ENCODE measurements at regions not wholly inside any gene's neighbourhood (a gene's known extent, or its start where the extent isn't known, plus 50 kb on each side); places are given as distances from the start of the nearest gene placed in this dataset.

DNA sequence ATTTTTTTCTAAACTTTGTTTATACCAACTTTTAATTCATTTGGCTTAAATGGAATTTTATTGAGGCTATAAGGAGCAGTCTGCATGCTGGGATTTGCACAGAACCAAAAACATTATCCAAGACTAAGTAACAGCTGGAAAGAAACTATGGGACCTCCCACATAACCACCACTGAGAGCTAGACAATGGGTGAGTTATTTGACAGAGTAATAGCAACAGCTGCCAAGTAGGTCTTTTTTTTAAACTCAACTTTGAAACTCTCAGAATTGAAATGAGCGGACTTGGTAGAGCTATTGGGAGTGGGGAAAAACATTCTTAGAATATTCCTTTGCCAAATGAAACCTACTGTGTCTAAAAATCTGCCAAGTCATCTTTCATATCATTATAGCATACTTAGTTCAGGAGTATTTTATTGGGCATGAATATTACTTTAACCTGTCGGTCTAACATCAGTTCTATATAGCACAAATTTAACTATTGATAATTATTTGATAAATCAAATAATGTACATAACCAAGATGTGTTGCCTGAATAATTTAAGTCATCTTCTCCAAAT, 1428.0 kb downstream of the PCDH7 start:
- Mint-ChIP-seq H3K36me3 (no peaks in the 10 kb centered on the region), H3K27me3 (no peaks in the 10 kb centered on the region), H3K4me3 (no peak overlapping the region), H3K4me1 (no peaks in the 10 kb centered on the region), H3K27ac (no peak overlapping the region), H3K9me3 (no peaks in the 10 kb centered on the region)

- Mint-ChIP-seq H3K9me3 (peaks cover 9% of the 10 kb centered on the region), H3K27ac (no peak overlapping the region), H3K36me3 (no peaks in the 10 kb centered on the region), H3K4me1 (no peaks in the 10 kb centered on the region), H3K4me3 (no peak overlapping the region), H3K27me3 (no peaks in the 10 kb centered on the region)
These were observed 1438.8 kb downstream of the PCDH7 start for GRCh38 chr4:32158961-32159360.

DNA sequence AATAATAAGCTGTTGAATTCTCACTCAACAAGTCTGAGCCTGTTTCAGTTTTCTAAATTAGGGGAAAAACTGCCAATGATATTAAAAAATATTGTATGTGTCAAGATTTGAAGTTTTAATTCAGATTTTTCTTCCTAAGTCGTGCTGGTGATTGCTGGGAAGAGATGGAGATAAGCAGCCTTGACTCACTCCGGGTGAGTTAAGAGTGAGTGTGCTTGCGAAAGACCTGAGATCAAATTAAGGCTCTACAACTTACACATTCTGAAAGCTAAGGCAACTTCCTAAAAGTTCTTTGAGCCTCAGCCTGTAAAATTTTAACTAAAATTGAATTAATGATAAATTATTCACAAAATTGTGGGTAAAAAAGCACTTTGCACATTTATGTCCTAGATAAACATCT, 1441.2 kb downstream of the PCDH7 start:
- H3K27ac Mint-ChIP-seq = no peak overlapping the region
- no peaks in the 10 kb centered on the region for H3K9me3 Mint-ChIP-seq
- no peaks in the 10 kb centered on the region for H3K4me1 Mint-ChIP-seq
- no peaks in the 10 kb centered on the region for H3K36me3 Mint-ChIP-seq
- no peak overlapping the region for H3K4me3 Mint-ChIP-seq
- no peaks in the 10 kb centered on the region for H3K27me3 Mint-ChIP-seq

DNA sequence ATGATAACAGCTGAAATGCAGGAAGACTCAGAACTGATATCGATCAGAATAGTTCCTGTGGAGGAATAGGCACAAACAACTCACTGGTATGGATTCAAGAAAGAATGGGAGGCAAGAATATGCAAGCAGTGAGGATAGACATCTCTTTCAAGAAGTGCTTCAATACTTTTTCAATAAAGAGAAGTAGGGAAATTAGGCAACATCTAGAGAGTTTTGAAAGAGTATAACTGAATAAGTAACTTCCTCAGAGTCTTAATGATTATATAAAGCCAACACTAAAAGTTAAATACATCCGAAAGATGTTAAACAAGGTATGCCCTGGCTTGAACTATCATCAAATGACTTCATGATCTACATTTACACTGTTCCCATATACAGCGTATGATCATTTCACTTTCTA, 1443.0 kb downstream of the PCDH7 start:
- Mint-ChIP-seq H3K27me3 (no peaks in the 10 kb centered on the region), H3K4me1 (no peaks in the 10 kb centered on the region), H3K4me3 (no peak overlapping the region), H3K27ac (no peak overlapping the region), H3K36me3 (no peaks in the 10 kb centered on the region), H3K9me3 (no peaks in the 10 kb centered on the region)

- Mint-ChIP-seq H3K9me3 (peaks cover 4% of the 10 kb centered on the region), H3K27me3 (no peaks in the 10 kb centered on the region), H3K4me3 (no peak overlapping the region), H3K27ac (no peak overlapping the region), H3K4me1 (no peaks in the 10 kb centered on the region), H3K36me3 (no peaks in the 10 kb centered on the region)
These were observed 1449.7 kb downstream of the PCDH7 start for GRCh38 chr4:32169841-32170240.

- Mint-ChIP-seq H3K9me3 (peaks cover 4% of the 10 kb centered on the region), H3K27me3 (no peaks in the 10 kb centered on the region)
These were observed 1451.9 kb downstream of the PCDH7 start for GRCh38 chr4:32172086-32172485.

DNA sequence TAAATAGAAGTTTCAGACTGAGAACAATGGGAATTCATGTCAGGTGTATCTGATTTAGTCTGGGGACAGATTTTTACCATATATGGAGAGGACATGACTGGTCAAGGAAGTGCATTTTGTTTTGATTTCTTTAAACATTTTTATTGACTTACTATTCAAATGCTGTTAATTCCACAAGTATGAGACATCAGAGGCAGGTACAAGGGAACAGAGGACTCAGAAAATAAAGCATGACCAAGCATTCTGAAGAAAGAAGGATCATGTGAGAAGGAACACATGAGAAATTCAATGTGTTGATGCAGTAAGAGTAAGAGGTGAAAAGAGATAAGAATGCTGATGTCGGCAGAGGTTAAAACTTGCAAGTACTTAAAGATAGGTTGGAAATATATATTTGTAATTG, 1452.6 kb downstream of the PCDH7 start:
- H3K27ac Mint-ChIP-seq = no peak overlapping the region
- H3K27me3 Mint-ChIP-seq = no peaks in the 10 kb centered on the region
- H3K4me3 Mint-ChIP-seq = no peak overlapping the region

More at GRCh38 chr4:32172086-32172485, 1451.9 kb downstream of the PCDH7 start:
- Mint-ChIP-seq H3K4me1 (no peaks in the 10 kb centered on the region), H3K27ac (no peak overlapping the region), H3K4me3 (no peak overlapping the region), H3K36me3 (no peaks in the 10 kb centered on the region)

GRCh38 chr4:32180086-32180485, 1459.9 kb downstream of the PCDH7 start:
- Mint-ChIP-seq H3K4me3 (no peak overlapping the region), H3K27me3 (no peaks in the 10 kb centered on the region), H3K36me3 (no peaks in the 10 kb centered on the region), H3K27ac (no peak overlapping the region), H3K9me3 (peaks cover 11% of the 10 kb centered on the region), H3K4me1 (no peaks in the 10 kb centered on the region)

More for the DNA sequence above, 1452.6 kb downstream of the PCDH7 start:
- Mint-ChIP-seq H3K9me3 (peaks cover 4% of the 10 kb centered on the region), H3K36me3 (no peaks in the 10 kb centered on the region), H3K4me1 (no peaks in the 10 kb centered on the region)

GRCh38 chr4:32184186-32184585, 1464.0 kb downstream of the PCDH7 start:
- peaks cover 8% of the 10 kb centered on the region for H3K9me3 Mint-ChIP-seq

GRCh38 chr4:32189130-32189529, 1469.0 kb downstream of the PCDH7 start:
- H3K36me3 Mint-ChIP-seq = no peaks in the 10 kb centered on the region
- no peak overlapping the region for H3K4me3 Mint-ChIP-seq
- H3K4me1 Mint-ChIP-seq = no peaks in the 10 kb centered on the region
- no peaks in the 10 kb centered on the region for H3K27me3 Mint-ChIP-seq
- no peak overlapping the region for H3K27ac Mint-ChIP-seq
- no peaks in the 10 kb centered on the region for H3K9me3 Mint-ChIP-seq

More at GRCh38 chr4:32184186-32184585, 1464.0 kb downstream of the PCDH7 start:
- H3K27me3 Mint-ChIP-seq = no peaks in the 10 kb centered on the region
- no peak overlapping the region for H3K27ac Mint-ChIP-seq
- H3K4me3 Mint-ChIP-seq = no peak overlapping the region
- no peaks in the 10 kb centered on the region for H3K36me3 Mint-ChIP-seq
- H3K4me1 Mint-ChIP-seq = no peaks in the 10 kb centered on the region

DNA sequence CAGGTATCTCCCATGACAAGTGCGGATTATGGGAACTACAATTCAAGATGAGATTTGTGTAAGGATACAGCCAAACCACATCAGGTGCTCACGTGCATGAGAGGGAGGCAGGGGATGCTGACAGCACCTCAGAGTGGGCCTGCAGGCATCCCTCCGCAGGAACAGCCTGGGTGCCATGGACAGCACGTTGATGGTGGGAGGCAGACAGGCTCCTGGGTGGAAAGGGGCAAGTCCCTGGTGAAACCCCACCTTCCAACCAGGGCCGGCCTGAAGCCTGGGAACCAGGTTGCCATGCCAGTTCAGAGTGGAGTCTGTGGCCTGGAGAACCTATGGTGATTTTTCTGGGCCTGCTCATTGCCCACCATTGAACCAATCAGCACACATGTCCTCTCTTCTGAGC, 1469.6 kb downstream of the PCDH7 start:
- no peaks in the 10 kb centered on the region for H3K36me3 Mint-ChIP-seq
- no peaks in the 10 kb centered on the region for H3K27me3 Mint-ChIP-seq
- no peaks in the 10 kb centered on the region for H3K9me3 Mint-ChIP-seq
- H3K4me3 Mint-ChIP-seq = no peak overlapping the region
- H3K27ac Mint-ChIP-seq = no peak overlapping the region
- H3K4me1 Mint-ChIP-seq = no peaks in the 10 kb centered on the region

GRCh38 chr4:32191961-32192360, 1471.8 kb downstream of the PCDH7 start:
- H3K36me3 Mint-ChIP-seq = no peaks in the 10 kb centered on the region
- no peak overlapping the region for H3K27ac Mint-ChIP-seq
- no peak overlapping the region for H3K4me3 Mint-ChIP-seq
- H3K9me3 Mint-ChIP-seq = no peaks in the 10 kb centered on the region
- H3K4me1 Mint-ChIP-seq = no peaks in the 10 kb centered on the region
- H3K27me3 Mint-ChIP-seq = no peaks in the 10 kb centered on the region

- H3K4me3 Mint-ChIP-seq = no peak overlapping the region
- H3K4me1 Mint-ChIP-seq = no peaks in the 10 kb centered on the region
These were observed 1472.2 kb downstream of the PCDH7 start for GRCh38 chr4:32192363-32192762.

DNA sequence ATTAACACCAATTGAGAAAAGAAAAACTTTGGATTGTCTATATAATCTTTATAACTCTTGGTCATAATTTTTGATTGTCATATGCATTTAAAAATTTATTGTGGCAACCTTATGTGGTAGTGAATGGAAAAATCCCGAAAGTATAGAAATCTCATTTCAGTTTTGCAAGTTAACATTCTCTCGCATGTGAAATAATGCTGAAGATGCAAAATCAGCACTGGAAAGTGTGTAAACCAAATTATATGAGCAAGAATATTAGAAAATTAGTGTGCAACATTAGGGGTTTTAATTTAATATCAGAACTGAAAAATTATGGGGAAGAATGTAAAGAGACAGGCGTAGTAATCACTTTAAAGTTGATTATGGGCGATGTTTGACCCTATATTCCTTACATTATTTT, 1472.8 kb downstream of the PCDH7 start:
- Mint-ChIP-seq H3K27me3 (no peaks in the 10 kb centered on the region), H3K4me1 (no peaks in the 10 kb centered on the region), H3K9me3 (no peaks in the 10 kb centered on the region), H3K27ac (no peak overlapping the region), H3K4me3 (no peak overlapping the region), H3K36me3 (no peaks in the 10 kb centered on the region)

More at GRCh38 chr4:32192363-32192762, 1472.2 kb downstream of the PCDH7 start:
- no peaks in the 10 kb centered on the region for H3K36me3 Mint-ChIP-seq
- H3K9me3 Mint-ChIP-seq = no peaks in the 10 kb centered on the region
- no peaks in the 10 kb centered on the region for H3K27me3 Mint-ChIP-seq
- H3K27ac Mint-ChIP-seq = no peak overlapping the region

GRCh38 chr4:32196950-32197688, 1477.0 kb downstream of the PCDH7 start:
- H3K4me3 Mint-ChIP-seq = no peak overlapping the region
- no peaks in the 10 kb centered on the region for H3K27me3 Mint-ChIP-seq
- H3K36me3 Mint-ChIP-seq = no peaks in the 10 kb centered on the region
- H3K27ac Mint-ChIP-seq = no peak overlapping the region
- no peaks in the 10 kb centered on the region for H3K4me1 Mint-ChIP-seq
- H3K9me3 Mint-ChIP-seq = peaks cover 7% of the 10 kb centered on the region

- H3K27me3 Mint-ChIP-seq = no peaks in the 10 kb centered on the region
- H3K4me1 Mint-ChIP-seq = no peaks in the 10 kb centered on the region
- peaks cover 12% of the 10 kb centered on the region for H3K9me3 Mint-ChIP-seq
- H3K4me3 Mint-ChIP-seq = no peak overlapping the region
- no peaks in the 10 kb centered on the region for H3K36me3 Mint-ChIP-seq
- H3K27ac Mint-ChIP-seq = no peak overlapping the region
These were observed 1479.5 kb downstream of the PCDH7 start for GRCh38 chr4:32199639-32200038.

DNA sequence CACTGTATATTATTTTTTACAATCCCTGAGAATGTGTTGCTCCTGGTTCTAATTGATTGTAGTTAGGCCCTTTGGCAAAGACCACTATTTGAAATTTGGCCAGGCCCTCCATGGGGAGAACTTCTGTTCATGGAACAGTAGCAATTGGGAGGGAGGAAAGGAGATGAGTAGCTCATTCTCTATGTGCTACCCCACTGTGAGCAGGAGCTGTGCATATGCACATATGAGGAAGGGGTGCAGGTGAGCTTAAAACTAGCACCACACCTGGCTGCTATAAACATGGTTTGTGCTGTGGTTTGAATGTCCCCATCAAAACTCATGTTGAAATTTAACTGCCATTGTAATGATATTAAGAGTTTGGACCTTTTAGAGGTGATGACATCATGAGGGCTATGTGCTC, 1483.2 kb downstream of the PCDH7 start:
- no peaks in the 10 kb centered on the region for H3K36me3 Mint-ChIP-seq
- H3K27ac Mint-ChIP-seq = no peak overlapping the region
- H3K9me3 Mint-ChIP-seq = peaks cover 27% of the 10 kb centered on the region
- H3K4me1 Mint-ChIP-seq = no peaks in the 10 kb centered on the region
- no peak overlapping the region for H3K4me3 Mint-ChIP-seq
- H3K27me3 Mint-ChIP-seq = no peaks in the 10 kb centered on the region

Data from activated naive CD4-positive, alpha-beta T cell treated with anti-CD3 and anti-CD28 coated beads, Interleukin-2, amount 50 U/mL, for 24 hours (primary cell).